GM21390 (cell line): ENCODE measurements at regions not wholly inside any gene's neighbourhood (a gene's known extent, or its start where the extent isn't known, plus 50 kb on each side); places are given as distances from the start of the nearest gene placed in this dataset.

Experiments
- ATAC-seq: cut with Tn5 transposase; IDR thresholded peaks from one replicate; pipeline ENCODE4 v1.9.1; 2021; ENCODE audit not compliant: unreplicated experiment

GRCh38 chr1:5308249-5308648 lies 653.8 kb downstream of the AJAP1 start:
- ATAC-seq: no peak

- ATAC-seq: no peak
Measured at GRCh38 chr1:5304702-5305101, 650.3 kb downstream of the AJAP1 start.

GRCh38 chr1:5298376-5298775 lies 644.0 kb downstream of the AJAP1 start:
- no peak for ATAC-seq

- ATAC-seq: no peak
Measured at GRCh38 chr1:5297886-5298239, 643.5 kb downstream of the AJAP1 start.

DNA sequence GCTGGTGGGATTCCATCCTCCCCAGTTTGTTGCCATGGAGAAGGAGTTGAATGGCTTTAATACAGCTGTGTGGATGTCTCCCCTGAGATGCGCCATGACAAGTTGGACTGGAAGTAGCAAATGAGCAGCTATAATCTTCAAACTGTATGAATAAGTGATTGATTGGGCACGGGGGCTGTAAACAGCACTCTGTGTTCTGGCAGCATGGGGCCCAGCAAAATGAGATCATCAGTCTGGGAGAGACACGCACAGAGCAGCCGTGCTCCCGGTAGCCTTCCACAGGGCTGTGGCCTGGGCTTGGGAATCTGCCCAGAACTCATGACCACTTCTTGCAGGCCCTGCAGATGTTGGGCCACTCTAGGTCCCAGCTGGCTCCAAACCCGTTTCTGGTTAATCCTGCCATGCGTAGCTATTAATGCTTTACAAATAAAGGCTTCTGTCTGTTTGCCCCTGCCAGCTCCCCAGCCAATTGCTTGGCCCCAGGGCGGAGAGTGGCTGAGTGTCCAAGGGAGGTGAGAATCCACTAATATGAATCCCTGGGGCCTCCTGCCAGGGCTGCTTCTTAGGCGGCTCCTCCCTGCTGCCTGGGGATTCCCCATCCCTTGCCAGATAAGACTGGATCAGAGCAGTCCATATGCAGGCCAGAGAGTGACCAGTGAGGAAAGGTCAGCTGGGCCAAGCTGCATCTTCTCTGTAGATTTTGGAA lies 642.9 kb downstream of the AJAP1 start:
- ATAC-seq: no peak

- no peak for ATAC-seq
Measured at GRCh38 chr1:5296557-5297179, 642.3 kb downstream of the AJAP1 start.

DNA sequence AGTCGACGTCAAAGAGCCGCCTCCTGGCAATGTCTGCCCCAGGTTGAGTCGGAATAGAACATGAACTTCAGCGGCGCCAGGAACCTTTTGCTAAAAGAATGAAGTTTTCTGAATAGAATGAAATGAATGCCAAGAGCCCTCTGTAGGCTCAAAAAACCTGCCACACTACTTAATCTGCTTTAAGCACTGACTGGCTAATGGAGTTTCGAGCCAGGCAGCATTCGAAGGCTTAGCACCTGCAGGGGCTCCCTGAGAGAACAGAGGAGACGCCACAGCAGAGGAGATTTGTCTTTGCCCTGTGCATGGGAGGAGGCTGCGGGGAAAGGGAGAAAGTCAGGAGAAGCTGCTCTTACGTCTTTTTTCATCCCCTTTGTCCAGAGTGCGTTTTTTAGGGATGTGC lies 641.7 kb downstream of the AJAP1 start:
- no peak for ATAC-seq

DNA sequence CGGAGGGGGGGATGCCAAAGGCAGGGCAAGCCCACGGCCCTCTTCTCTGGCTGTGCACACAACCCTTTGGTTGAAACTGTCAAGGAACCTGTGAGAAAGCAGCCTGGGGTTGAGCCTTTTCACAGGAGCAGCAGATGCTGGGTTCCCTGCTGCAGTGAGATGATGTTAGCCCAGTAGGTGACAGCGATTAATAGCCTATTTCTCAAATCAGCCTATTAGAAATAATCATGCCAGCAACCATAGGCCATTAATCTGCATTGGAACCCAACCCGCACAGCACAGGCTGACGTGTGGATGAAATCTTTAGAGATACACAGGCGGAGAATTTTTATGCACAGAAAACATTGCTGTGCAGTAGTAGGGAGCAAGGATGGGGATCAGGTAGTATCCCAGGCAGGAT lies 637.5 kb downstream of the AJAP1 start:
- ATAC-seq: no peak

- no peak for ATAC-seq
Measured at GRCh38 chr1:5287178-5288150, 633.1 kb downstream of the AJAP1 start.

- ATAC-seq: no peak
Measured at GRCh38 chr1:5286244-5286643, 631.8 kb downstream of the AJAP1 start.

DNA sequence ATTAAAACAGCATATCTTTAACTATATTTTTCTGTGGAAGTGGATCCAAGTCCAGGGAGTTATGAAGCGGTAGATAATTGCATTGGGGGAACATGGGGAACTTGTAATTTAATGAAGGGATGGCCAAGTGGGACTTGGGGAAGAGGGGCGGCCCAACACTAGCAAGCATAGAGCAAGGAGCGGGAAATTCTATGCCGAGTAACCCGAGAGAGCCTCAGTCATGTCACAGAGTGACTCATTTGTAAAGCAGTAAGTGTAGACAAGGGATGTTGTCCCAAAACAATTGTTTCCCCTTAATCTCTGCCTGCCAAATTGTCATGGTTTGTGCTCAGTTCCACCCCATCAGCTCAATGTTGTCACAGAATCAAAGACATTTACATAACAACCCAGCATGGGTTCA lies 620.1 kb downstream of the AJAP1 start:
- no peak for ATAC-seq

GRCh38 chr1:5273280-5274003 lies 619.0 kb downstream of the AJAP1 start:
- ATAC-seq: no peak

GRCh38 chr1:5272325-5272724 lies 617.9 kb downstream of the AJAP1 start:
- no peak for ATAC-seq

GRCh38 chr1:5271264-5271663 lies 616.9 kb downstream of the AJAP1 start:
- no peak for ATAC-seq

GRCh38 chr1:5269901-5270300 lies 615.5 kb downstream of the AJAP1 start:
- no peak for ATAC-seq

DNA sequence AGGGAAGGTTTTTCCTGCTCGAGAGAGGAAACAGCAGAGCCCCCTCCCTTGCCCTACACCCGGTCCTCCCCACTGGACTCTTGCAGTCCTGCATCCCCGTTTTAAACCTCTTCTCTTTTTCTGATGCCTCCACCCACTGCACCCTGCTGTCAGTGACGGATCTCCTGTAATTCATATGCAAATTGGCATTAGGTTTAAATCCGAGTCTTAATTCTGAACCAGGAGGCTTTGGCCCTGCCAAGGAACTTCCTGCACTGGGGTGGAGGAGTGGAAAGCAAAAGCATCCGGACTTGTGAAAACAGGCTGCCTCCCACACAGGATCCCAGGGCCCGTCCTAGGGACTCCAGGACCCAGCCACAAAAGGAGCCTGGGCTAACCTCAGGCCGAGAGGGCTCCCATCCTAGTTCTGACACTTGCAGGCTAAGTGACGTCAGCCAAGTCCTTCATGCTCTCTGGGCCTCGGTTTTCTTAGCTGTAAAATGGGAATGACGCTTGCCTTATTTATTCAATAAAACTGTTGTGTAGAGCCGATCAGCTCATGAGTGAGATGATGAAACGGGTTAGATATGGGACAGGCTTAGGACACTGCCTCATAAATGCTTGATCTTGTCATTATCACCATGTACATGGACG lies 613.3 kb downstream of the AJAP1 start:
- no peak for ATAC-seq

- ATAC-seq: no peak
Measured at GRCh38 chr1:5265438-5266075, 611.1 kb downstream of the AJAP1 start.

- no peak for ATAC-seq
Measured at GRCh38 chr1:5264476-5264875, 610.1 kb downstream of the AJAP1 start.

GRCh38 chr1:5256793-5257192 lies 602.4 kb downstream of the AJAP1 start:
- no peak for ATAC-seq

- no peak for ATAC-seq
Measured at GRCh38 chr1:5254975-5255374, 600.6 kb downstream of the AJAP1 start.
